Effector CD8-positive, alpha-beta T cell (primary cell): ENCODE measurements at regions not wholly inside any gene's neighbourhood (a gene's known extent, or its start where the extent isn't known, plus 50 kb on each side); places are given as distances from the start of the nearest gene placed in this dataset.

ENCODE experiments used
- DNase-seq: peaks from one replicate; lab custom pipeline; 2025; lab: John Stamatoyannopoulos, UW

- peak; percentile 9 for DNase-seq
These were observed 195.2 kb upstream of the DPPA4 start for GRCh38 chr3:109532257-109533216.

GRCh38 chr3:109545746-109546145 is 208.4 kb upstream of the DPPA4 start:
- DNase-seq: no peak

- no peak for DNase-seq
These were observed 211.0 kb upstream of the DPPA4 start for GRCh38 chr3:109548192-109548938.

GRCh38 chr3:109553591-109554371 is 216.4 kb upstream of the DPPA4 start:
- no peak for DNase-seq

- DNase-seq: no peak
These were observed 222.0 kb upstream of the DPPA4 start for GRCh38 chr3:109559389-109559788.

GRCh38 chr3:109563149-109563548 is 225.8 kb upstream of the DPPA4 start:
- no peak for DNase-seq

GRCh38 chr3:109569135-109569846 is 231.9 kb upstream of the DPPA4 start:
- no peak for DNase-seq

- DNase-seq: no peak
These were observed 233.1 kb upstream of the DPPA4 start for GRCh38 chr3:109570408-109570807.

GRCh38 chr3:109572301-109572700 is 235.0 kb upstream of the DPPA4 start:
- DNase-seq: no peak

GRCh38 chr3:109596991-109597390 is 259.6 kb upstream of the DPPA4 start:
- DNase-seq: no peak

- DNase-seq: no peak
These were observed 260.1 kb upstream of the DPPA4 start for GRCh38 chr3:109597444-109597843.

GRCh38 chr3:109607897-109608296 is 270.6 kb upstream of the DPPA4 start:
- no peak for DNase-seq

GRCh38 chr3:109608574-109608973 is 271.2 kb upstream of the DPPA4 start:
- DNase-seq: no peak

GRCh38 chr3:109618766-109619378 is 281.5 kb upstream of the DPPA4 start:
- DNase-seq: no peak

- DNase-seq: no peak
These were observed 294.6 kb upstream of the DPPA4 start for GRCh38 chr3:109631897-109632296.

- DNase-seq: no peak
These were observed 302.9 kb upstream of the DPPA4 start for GRCh38 chr3:109640146-109640652.

GRCh38 chr3:109642025-109642424 is 304.7 kb upstream of the DPPA4 start:
- no peak for DNase-seq

GRCh38 chr3:109643590-109643989 is 306.2 kb upstream of the DPPA4 start:
- no peak for DNase-seq

- DNase-seq: no peak
These were observed 307.0 kb upstream of the DPPA4 start for GRCh38 chr3:109644332-109644731.

- no peak for DNase-seq
These were observed 307.4 kb upstream of the DPPA4 start for GRCh38 chr3:109644746-109645145.

GRCh38 chr3:109648027-109648426 is 310.7 kb upstream of the DPPA4 start:
- no peak for DNase-seq
